Hematopoietic multipotent progenitor cell treated with erythropoietin and hydrocortisone succinate and interleukin-3 and kit ligand, for 8 days (in vitro differentiated cells): ENCODE measurements at regions not wholly inside any gene's neighbourhood (a gene's known extent, or its start where the extent isn't known, plus 50 kb on each side); places are given as distances from the start of the nearest gene placed in this dataset.

Experiments used
- DNase-seq: peaks from one replicate; pipeline ENCODE4 v3.0.0-alpha.2; 2015

DNA sequence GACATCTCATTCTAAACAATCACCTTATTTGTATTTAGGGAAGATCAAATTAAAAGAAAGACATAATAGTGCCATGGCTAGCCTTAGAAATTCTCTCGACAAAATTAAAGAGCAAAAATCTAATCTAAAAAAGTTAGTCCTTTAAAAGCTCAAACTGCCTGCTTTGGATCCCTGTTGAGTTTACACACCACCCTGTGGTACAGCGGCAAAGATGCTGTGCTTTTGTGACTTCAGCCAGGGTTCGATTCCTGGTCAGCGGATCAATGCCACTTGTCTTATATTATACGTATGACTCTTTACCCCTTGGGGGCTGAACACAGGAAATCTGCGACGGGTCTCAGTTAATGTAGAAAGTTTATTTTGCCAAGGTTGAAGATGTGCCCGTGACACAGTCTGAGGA, 51.3 kb upstream of the VOPP1 start:
- DNase-seq, result no peak

DNA sequence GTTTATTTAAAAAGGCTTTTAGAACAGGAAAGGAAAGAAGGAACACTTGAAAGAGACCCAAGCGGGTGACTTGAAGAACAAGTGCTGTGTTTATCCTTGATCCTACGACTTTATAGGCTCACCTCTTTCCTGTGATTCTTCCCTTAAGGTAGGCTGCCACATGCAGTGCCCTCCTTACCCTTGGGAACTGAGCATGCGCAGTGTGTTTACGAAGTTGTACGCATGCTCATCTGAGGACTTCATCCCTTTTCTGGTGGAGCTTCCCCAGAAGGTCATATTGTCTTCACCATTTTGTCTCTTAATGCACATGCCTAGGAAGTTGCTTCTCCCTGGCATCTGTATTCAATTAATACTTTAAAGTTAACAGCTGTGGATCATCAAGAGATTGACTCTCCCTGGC, 49.9 kb upstream of the VOPP1 start:
- no peak for DNase-seq
